OCI-LY7 (cell line): ENCODE measurements at regions not wholly inside any gene's neighbourhood (a gene's known extent, or its start where the extent isn't known, plus 50 kb on each side); places are given as distances from the start of the nearest gene placed in this dataset.

Source experiments
- BruUV-seq: library from RNA; stranded (reverse); fragments of 400-500 nt; replicated peaks from 2 replicates; lab custom pipeline; 2021; lab: Mats Ljungman, UMichigan
- CTCF ChIA-PET: fragments of 300-600 bp; sonication (Branson Sonifier 250); formaldehyde crosslinking; loops from one replicate; lab custom pipeline; 2022; ENCODE audit warnings: antibody characterized with exemption; ENCODE audit not compliant: unreplicated experiment; lab: Charles Lee
- POLR2A ChIA-PET: fragments of 300-600 bp; sonication (Branson Sonifier 250); formaldehyde crosslinking; loops from one replicate; lab custom pipeline; 2022; ENCODE audit warnings: antibody characterized with exemption; lab: Charles Lee
- DNase-seq: peaks from one replicate; pipeline ENCODE4 v3.0.0-alpha.2; 2015; ENCODE audit warnings: low spot score
- H2AFZ ChIP-seq: fragments of 200-600 bp; sonication (generic), shearing (Covaris generic); 2 replicates; pipeline ENCODE4 v1.6.1; 2014; ENCODE audit warnings: mild to moderate bottlenecking, antibody characterized with exemption, low read length, moderate library complexity
- H3K27ac ChIP-seq: fragments of 200-600 bp; sonication (generic); 2 replicates; pipeline ENCODE4 v1.5.1; 2014; ENCODE audit warnings: mixed run types, low read depth, mild to moderate bottlenecking, moderate library complexity, low read length, inconsistent platforms; ENCODE audit not compliant: poor library complexity, severe bottlenecking
- H3K36me3 ChIP-seq: fragments of 200-600 bp; sonication (generic); 2 replicates; pipeline ENCODE4 v1.6.1; 2014; ENCODE audit warnings: mild to moderate bottlenecking, antibody characterized with exemption, low read length, moderate library complexity, mixed read lengths; ENCODE audit not compliant: insufficient read depth
- H3K4me1 ChIP-seq: fragments of 200-600 bp; sonication (generic); 2 replicates; pipeline ENCODE4 v1.5.1; 2014; ENCODE audit warnings: mild to moderate bottlenecking, low read length; ENCODE audit not compliant: insufficient read depth, poor library complexity, severe bottlenecking
- H3K4me2 ChIP-seq: fragments of 200-600 bp; sonication (generic); 2 replicates; pipeline ENCODE4 v1.6.1; 2014; ENCODE audit warnings: mild to moderate bottlenecking, low read length
- H3K4me3 ChIP-seq: fragments of 200-600 bp; sonication (generic); 2 replicates; pipeline ENCODE4 v1.5.1; 2014; ENCODE audit warnings: mild to moderate bottlenecking, low read depth, low read length; ENCODE audit not compliant: poor library complexity, severe bottlenecking
- H3K79me2 ChIP-seq: fragments of 200-600 bp; sonication (generic); 2 replicates; pipeline ENCODE4 v1.6.1; 2016; ENCODE audit warnings: low read depth, mild to moderate bottlenecking, low read length, moderate library complexity, mixed read lengths; ENCODE audit not compliant: insufficient read depth
- H3K9me2 ChIP-seq: fragments of 200-600 bp; sonication (generic); 2 replicates; pipeline ENCODE4 v1.6.1; 2016; ENCODE audit warnings: mild to moderate bottlenecking, low read length, mixed read lengths; ENCODE audit not compliant: insufficient read depth
- H3K9me3 ChIP-seq: fragments of 200-600 bp; sonication (generic); 2 replicates; pipeline ENCODE4 v1.6.1; 2014; ENCODE audit warnings: mild to moderate bottlenecking, mixed run types, low read length, mixed read lengths
- H4K20me1 ChIP-seq: fragments of 200-600 bp; sonication (generic); 2 replicates; pipeline ENCODE4 v1.6.1; 2014; ENCODE audit warnings: mild to moderate bottlenecking, antibody characterized with exemption, low read length, moderate library complexity, mixed read lengths; ENCODE audit not compliant: insufficient read depth
- CTCF ChIP-seq: fragments of 200-600 bp; sonication (generic); conservative IDR thresholded peaks from 2 replicates; pipeline ENCODE4 v1.5.1; 2014; ENCODE audit warnings: mild to moderate bottlenecking, antibody characterized with exemption, low read length, moderate library complexity, mixed read lengths
- EZH2phosphoT487 ChIP-seq: fragments of 200-600 bp; sonication (generic); IDR thresholded peaks from 2 replicates; pipeline ENCODE4 v1.6.1; 2018; ENCODE audit warnings: low read depth, borderline replicate concordance, mild to moderate bottlenecking, mixed run types, antibody characterized with exemption, low read length, moderate library complexity, mixed read lengths
- intact Hi-C: fragments of 100-400 bp; cut with micrococcal nuclease; formaldehyde crosslinking; loops from one replicate; pipeline ENCODE4 v1.10.0; 2022; ENCODE audit not compliant: unreplicated experiment

GRCh38 chr7:51731075-51731474, 414.5 kb upstream of the COBL start:
- Histone ChIP-seq H3K9me2 (no peaks in the 10 kb centered on the region), H3K4me3 (no peak overlapping the region), H3K27ac (no peak overlapping the region), H3K4me2 (no peak overlapping the region), H3K36me3 (no peaks in the 10 kb centered on the region), H4K20me1 (no peaks in the 10 kb centered on the region), H3K79me2 (no peaks in the 10 kb centered on the region), H2AFZ (no peak overlapping the region), H3K4me1 (no peaks in the 10 kb centered on the region), H3K9me3 (no peaks in the 10 kb centered on the region)
- ChIA-PET CTCF (no interaction called here), POLR2A (interaction anchor here (1.0 kb wide), 1 partner anchor 11 kb away, joined by 4 read pairs; no protein-coding TSS in a partner anchor)
- TF ChIP-seq EZH2phosphoT487 = no peak
- no peak for TF ChIP-seq CTCF
- BruUV-seq = no TSS peak
- intact Hi-C loops = no loop called here
- DNase-seq = no peak

GRCh38 chr7:51727441-51727840, 410.8 kb upstream of the COBL start:
- BruUV-seq = no TSS peak
- intact Hi-C loops = no loop called here
- ChIA-PET POLR2A (no interaction called here), CTCF (no interaction called here)
- 0 out of 2 replicates have a peak, but pooled peaks cover 5% of the 10 kb centered on the region for H3K9me3 ChIP-seq
- H3K4me2 ChIP-seq = no peak overlapping the region
- no peaks in the 10 kb centered on the region for H3K4me1 ChIP-seq
- H3K4me3 ChIP-seq = no peak overlapping the region
- no peaks in the 10 kb centered on the region for H3K36me3 ChIP-seq
- no peaks in the 10 kb centered on the region for H3K9me2 ChIP-seq
- no peak for TF ChIP-seq EZH2phosphoT487
- TF ChIP-seq CTCF = no peak
- no peak for DNase-seq
- H3K79me2 ChIP-seq = no peaks in the 10 kb centered on the region
- H2AFZ ChIP-seq = no peak overlapping the region
- no peaks in the 10 kb centered on the region for H4K20me1 ChIP-seq
- no peak overlapping the region for H3K27ac ChIP-seq

GRCh38 chr7:51706851-51707250, 390.2 kb upstream of the COBL start:
- Histone ChIP-seq H3K79me2 (no peaks in the 10 kb centered on the region), H3K9me3 (no peaks in the 10 kb centered on the region), H3K36me3 (no peaks in the 10 kb centered on the region), H2AFZ (no peak overlapping the region), H3K4me1 (no peaks in the 10 kb centered on the region), H4K20me1 (no peaks in the 10 kb centered on the region), H3K4me3 (no peak overlapping the region), H3K9me2 (no peaks in the 10 kb centered on the region), H3K27ac (no peak overlapping the region), H3K4me2 (no peak overlapping the region)
- no peak for TF ChIP-seq CTCF
- CTCF ChIA-PET = no interaction called here
- DNase-seq = no peak
- intact Hi-C loops = no loop called here
- no TSS peak for BruUV-seq
- POLR2A ChIA-PET = interaction anchor here (0.6 to 1.3 kb wide), 3 partner anchors 13 to 582 kb away, joined by 3 read pairs; no protein-coding TSS in a partner anchor
